Right cardiac atrium (tissue), 5 donors: ENCODE measurements at regions not wholly inside any gene's neighbourhood (a gene's known extent, or its start where the extent isn't known, plus 50 kb on each side); places are given as distances from the start of the nearest gene placed in this dataset.
"Not testable (repeated sequence)": the region's sequence is repeated elsewhere in the genome, so short reads cannot be mapped to it uniquely, and the experiment has no call there.

Source experiments
- ATAC-seq, 2 donors: fragments of 200-7000 bp; cut with Tn5 transposase; one replicate each; pipeline versions ENCODE4 v1.8.0 to v1.9.1; 2020; ENCODE audit warnings: moderate library complexity in 2 of 2, mild to moderate bottlenecking in 1 of 2
- DNase-seq, 3 donors: peaks; one replicate each; pipeline ENCODE4 v3.0.0-alpha.2; 2020
- H3K27ac ChIP-seq: one replicate; pipeline ENCODE4 v1.5.1; 2013; ENCODE audit warnings: mild to moderate bottlenecking, low read length, control low read depth, moderate library complexity
- H3K27me3 ChIP-seq: one replicate; pipeline ENCODE4 v1.6.1; 2013; ENCODE audit not compliant: control insufficient read depth, insufficient read depth
- H3K4me1 ChIP-seq: one replicate; pipeline ENCODE4 v1.6.1; 2013; ENCODE audit warnings: low read length; ENCODE audit not compliant: control insufficient read depth, insufficient read depth
- H3K4me3 ChIP-seq: one replicate; pipeline ENCODE4 v1.5.1; 2013; ENCODE audit warnings: low read length, control low read depth
- H3K9me3 ChIP-seq: one replicate; pipeline ENCODE4 v1.6.1; 2013; ENCODE audit warnings: low read length; ENCODE audit not compliant: control insufficient read depth
- WGBS: extraction: QIAGEN DNeasy Blood & Tissue Kit; methylation state at CpG from one replicate; pipeline ENCODE4 v1.1.7; 2013; 5-methylcytosine and 5-hydroxymethylcytosine counted together
- intact Hi-C, 4 donors: fragments of 100-400 bp; cut with DNase I; formaldehyde crosslinking; loops; one replicate each; pipeline versions ENCODE4 v1.11.0 to v1.14.0; 2022 to 2023
- donor health status: healthy with polysubstance abuse.
- donor health status: DM: no; HTN: yes; CAD: no.
- donor health status: DM: no; HTN: no; CAD: no.
- donor health status: DM: no; HTN: yes; CAD: no; lungs with severe emphysema.
- donor health status: DM: yes; HTN: yes; CAD: no.

GRCh38 chr5:10896016-10896415, 135.0 kb upstream of the DAP start:
- no peak overlapping the region for H3K27ac ChIP-seq
- intact Hi-C loops: no loop called here
- ATAC-seq (no peak), DNase-seq (no peak)
- H3K4me3 ChIP-seq: no peak overlapping the region
- H3K4me1 ChIP-seq: no peaks in the 10 kb centered on the region
- 80% methylated on average over 1 of the region's 1 CpG for WGBS
- H3K9me3 ChIP-seq: peaks cover 5% of the 10 kb centered on the region
- H3K27me3 ChIP-seq: no peaks in the 10 kb centered on the region

- DNase-seq (no peak), ATAC-seq (no peak)
- Histone ChIP-seq H3K27me3 (no peaks in the 10 kb centered on the region), H3K4me1 (no peaks in the 10 kb centered on the region), H3K9me3 (peaks cover 6% of the 10 kb centered on the region), H3K27ac (no peak overlapping the region), H3K4me3 (no peak overlapping the region)
- intact Hi-C loops: no loop called here
- 75% methylated on average over 9 of the region's 9 CpGs for WGBS
Measured at GRCh38 chr5:10894445-10895054, 133.5 kb upstream of the DAP start.

DNA sequence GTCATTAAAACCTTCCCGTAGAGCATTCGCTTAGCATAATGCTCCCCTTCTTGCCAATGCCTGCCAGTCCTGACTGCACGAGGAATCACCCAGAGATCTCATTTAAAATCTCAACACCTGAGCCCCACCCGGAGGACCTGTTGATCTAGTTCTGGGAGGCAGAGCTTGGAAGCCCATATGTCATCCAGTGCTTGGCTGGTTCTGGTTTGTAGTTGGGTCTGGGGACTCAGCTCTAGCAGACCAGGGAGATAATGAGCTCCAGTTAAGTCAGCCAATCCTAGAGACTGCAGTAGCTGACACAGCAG, 131.8 kb upstream of the DAP start:
- WGBS: 90% methylated on average over 4 of the region's 4 CpGs

DNA sequence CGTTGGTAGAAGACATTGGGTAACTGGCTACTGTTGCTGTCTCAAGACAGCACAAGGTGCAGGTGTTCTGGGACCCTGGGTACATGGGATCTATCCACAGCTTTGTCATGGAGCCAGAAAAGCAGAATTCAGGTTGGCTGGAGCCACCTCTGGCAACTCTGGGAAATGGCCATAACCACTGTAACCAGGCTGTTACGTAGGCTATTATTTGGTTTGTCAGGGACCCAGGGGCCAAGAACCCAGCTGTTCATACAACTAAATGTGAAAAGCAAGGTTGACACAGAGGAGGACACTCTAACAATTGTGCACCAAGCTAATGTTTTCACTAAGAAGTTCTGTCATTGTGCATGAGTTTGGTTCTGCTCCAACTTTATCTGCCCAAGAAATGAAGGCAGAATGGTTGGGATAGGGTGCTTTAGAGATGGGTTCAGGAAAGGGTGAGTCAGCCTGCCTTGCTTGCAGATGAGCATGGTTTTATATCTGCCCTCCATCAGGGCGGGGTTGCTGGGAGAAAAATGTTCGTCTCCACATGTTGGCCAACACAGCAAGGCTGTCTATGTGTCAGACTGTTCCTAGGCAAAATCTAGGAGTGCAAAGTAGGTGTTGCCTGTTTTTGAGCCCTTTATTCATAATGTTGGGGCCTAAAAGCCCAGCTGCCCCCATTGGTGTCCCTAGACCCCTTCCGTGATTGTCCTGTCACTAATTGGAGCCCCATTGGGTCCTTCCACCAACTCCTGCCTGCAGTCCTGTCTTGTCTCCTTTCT, 131.3 kb upstream of the DAP start:
- Histone ChIP-seq H3K27ac (no peak overlapping the region), H3K4me1 (no peaks in the 10 kb centered on the region), H3K27me3 (no peaks in the 10 kb centered on the region), H3K4me3 (no peak overlapping the region), H3K9me3 (peaks cover 7% of the 10 kb centered on the region)
- 85% methylated on average over 5 of the region's 5 CpGs for WGBS
- DNase-seq (no peak), ATAC-seq (no peak)
- intact Hi-C loops: no loop called here

More for the DNA sequence above, 131.8 kb upstream of the DAP start:
- H3K27ac ChIP-seq: no peak overlapping the region
- no peaks in the 10 kb centered on the region for H3K4me1 ChIP-seq
- DNase-seq (no peak), ATAC-seq (no peak)
- peaks cover 7% of the 10 kb centered on the region for H3K9me3 ChIP-seq
- H3K4me3 ChIP-seq: no peak overlapping the region
- intact Hi-C loops: no loop called here
- no peaks in the 10 kb centered on the region for H3K27me3 ChIP-seq

GRCh38 chr5:10891193-10891592, 130.2 kb upstream of the DAP start:
- WGBS: 80% methylated on average over 1 of the region's 1 CpG
- Histone ChIP-seq H3K27ac (no peak overlapping the region), H3K4me1 (no peaks in the 10 kb centered on the region), H3K4me3 (no peak overlapping the region), H3K9me3 (peaks cover 7% of the 10 kb centered on the region), H3K27me3 (no peaks in the 10 kb centered on the region)
- ATAC-seq (no peak), DNase-seq (no peak)
- intact Hi-C loops: no loop called here

- ATAC-seq (no peak), DNase-seq (no peak)
- intact Hi-C loops: no loop called here
- no peaks in the 10 kb centered on the region for H3K4me1 ChIP-seq
- no peak overlapping the region for H3K27ac ChIP-seq
- peaks cover 3% of the 10 kb centered on the region for H3K9me3 ChIP-seq
- 91% methylated on average over 2 of the region's 2 CpGs for WGBS
- H3K4me3 ChIP-seq: no peak overlapping the region
- no peaks in the 10 kb centered on the region for H3K27me3 ChIP-seq
Measured at GRCh38 chr5:10886497-10886896, 125.5 kb upstream of the DAP start.

DNA sequence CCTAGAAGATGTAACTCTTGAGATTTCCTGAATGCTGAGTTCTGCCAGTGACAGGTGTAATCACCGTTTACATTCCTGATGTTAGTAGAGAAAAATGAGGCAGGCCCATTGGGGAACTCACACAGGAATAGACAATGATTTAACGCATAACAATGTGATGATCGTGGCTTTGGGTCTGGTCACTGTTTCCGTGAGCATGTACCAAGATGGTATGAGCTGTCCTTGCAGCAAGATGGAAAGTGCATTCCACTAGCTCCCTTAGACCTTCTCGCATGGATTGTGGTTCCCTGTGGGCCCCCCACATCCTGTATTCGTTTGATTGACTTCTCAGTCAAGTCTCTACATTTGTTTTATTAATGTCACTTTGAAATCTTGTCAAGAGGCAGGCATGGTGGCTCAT, 124.0 kb upstream of the DAP start:
- no peaks in the 10 kb centered on the region for H3K27me3 ChIP-seq
- peaks cover 1% of the 10 kb centered on the region for H3K9me3 ChIP-seq
- 72% methylated on average over 6 of the region's 6 CpGs for WGBS
- ATAC-seq (no peak), DNase-seq (no peak)
- intact Hi-C loops: no loop called here
- H3K27ac ChIP-seq: no peak overlapping the region
- no peaks in the 10 kb centered on the region for H3K4me1 ChIP-seq
- H3K4me3 ChIP-seq: no peak overlapping the region

DNA sequence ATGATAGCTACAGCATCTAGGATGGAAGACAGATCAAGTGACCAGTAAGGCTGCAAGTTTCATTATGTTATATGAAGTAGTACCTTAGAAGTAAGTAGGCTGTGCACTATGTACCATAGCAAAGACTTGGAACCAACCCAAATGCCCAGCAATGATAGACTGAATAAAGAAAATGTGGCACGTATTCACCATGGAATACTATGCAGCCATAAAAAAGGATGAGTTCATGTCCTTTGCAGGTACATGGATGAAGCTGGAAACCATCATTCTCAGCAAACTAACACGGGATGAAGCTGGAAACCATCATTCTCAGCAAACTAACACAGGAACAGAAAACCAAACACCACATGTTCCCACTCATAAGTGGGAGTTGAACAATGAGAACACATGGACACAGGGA, 122.9 kb upstream of the DAP start:
- intact Hi-C loops: not testable (repeated sequence)

DNA sequence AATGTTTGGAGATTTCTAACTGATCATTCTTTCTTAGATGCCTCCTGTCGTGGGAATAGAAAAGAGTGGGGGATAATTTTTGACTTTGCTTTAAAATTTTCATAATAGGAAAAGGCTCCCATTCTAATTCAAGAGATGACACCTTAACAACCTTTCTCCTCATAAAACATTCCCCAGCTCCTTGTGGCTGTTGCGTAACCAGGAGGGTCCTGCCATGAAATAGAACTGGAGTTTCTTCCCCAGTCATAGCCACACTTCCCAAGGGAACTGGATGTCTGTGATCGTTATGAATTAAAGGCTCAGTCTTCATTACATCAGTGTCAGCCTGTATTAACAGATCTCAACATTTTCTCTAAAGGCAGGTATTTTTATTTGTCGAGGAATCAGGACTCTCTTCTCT, 119.9 kb upstream of the DAP start:
- H3K4me3 ChIP-seq: no peak overlapping the region
- H3K27me3 ChIP-seq: no peaks in the 10 kb centered on the region
- ATAC-seq (no peak), DNase-seq (no peak)
- WGBS: 80% methylated on average over 4 of the region's 4 CpGs
- no peak overlapping the region for H3K27ac ChIP-seq
- intact Hi-C loops: no loop called here
- no peaks in the 10 kb centered on the region for H3K4me1 ChIP-seq
- no peaks in the 10 kb centered on the region for H3K9me3 ChIP-seq

More for the DNA sequence above, 122.9 kb upstream of the DAP start:
- not testable (repeated sequence) for DNase-seq, H3K27me3 ChIP-seq, H3K27ac ChIP-seq, H3K4me3 ChIP-seq, ATAC-seq, H3K9me3 ChIP-seq, H3K4me1 ChIP-seq
- WGBS: 87% methylated on average over 2 of the region's 2 CpGs

- H3K27ac ChIP-seq, intact Hi-C loops, H3K4me1 ChIP-seq, H3K9me3 ChIP-seq, H3K4me3 ChIP-seq, H3K27me3 ChIP-seq, DNase-seq, ATAC-seq: not testable (repeated sequence)
- WGBS: 80% methylated on average over 4 of the region's 4 CpGs
Measured at GRCh38 chr5:10876996-10877395, 116.0 kb upstream of the DAP start.

DNA sequence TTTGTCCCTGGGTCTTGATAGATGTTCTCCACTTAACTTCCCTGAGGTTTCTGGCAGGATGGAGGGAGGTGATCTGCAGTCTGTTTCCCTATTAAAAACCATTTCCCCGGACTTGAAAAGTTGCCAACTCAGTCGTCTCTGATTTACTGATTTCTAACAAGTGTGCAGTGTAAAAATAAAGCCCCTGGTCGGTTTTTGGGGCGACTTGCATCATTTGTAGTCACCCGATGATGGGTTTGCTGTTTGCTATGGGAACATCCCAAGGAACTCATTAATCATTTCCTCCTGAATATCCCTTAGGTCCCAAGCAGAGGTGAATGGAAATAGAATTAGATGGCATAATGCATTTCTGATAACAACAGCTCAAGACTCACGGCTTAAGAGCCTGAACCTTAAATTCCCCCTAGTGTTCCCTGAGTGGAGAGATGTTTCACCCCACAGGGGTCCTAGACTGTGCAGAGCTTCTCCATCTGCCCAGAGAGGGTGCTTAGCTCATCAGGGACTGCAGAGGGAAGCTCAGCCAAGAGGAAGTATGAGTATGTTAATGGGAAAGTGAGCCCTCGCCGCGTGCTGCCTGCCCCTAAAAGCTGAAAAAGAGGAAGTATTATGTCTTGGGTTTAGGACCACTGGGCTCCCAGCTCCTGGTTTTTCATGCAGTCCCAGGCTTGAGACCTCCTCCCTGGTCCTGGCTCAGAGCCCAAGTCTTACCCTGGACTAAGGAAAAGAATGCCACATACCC, 115.1 kb upstream of the DAP start:
- WGBS: 38% methylated on average over 9 of the region's 9 CpGs

More for the DNA sequence above, 115.1 kb upstream of the DAP start:
- intact Hi-C loops: no loop called here
- no peaks in the 10 kb centered on the region for H3K4me1 ChIP-seq
- H3K9me3 ChIP-seq: no peaks in the 10 kb centered on the region
- DNase-seq (peak in 1 of 3 donors; percentile 56), ATAC-seq (peak; percentile 35 to 38)
- no peak overlapping the region for H3K4me3 ChIP-seq
- no peaks in the 10 kb centered on the region for H3K27me3 ChIP-seq
- no peak overlapping the region for H3K27ac ChIP-seq
